ENCODE measurements at regions not wholly inside any gene's neighbourhood (a gene's known extent, or its start where the extent isn't known, plus 50 kb on each side); places are given as distances from the start of the nearest gene placed in this dataset.

DNA sequence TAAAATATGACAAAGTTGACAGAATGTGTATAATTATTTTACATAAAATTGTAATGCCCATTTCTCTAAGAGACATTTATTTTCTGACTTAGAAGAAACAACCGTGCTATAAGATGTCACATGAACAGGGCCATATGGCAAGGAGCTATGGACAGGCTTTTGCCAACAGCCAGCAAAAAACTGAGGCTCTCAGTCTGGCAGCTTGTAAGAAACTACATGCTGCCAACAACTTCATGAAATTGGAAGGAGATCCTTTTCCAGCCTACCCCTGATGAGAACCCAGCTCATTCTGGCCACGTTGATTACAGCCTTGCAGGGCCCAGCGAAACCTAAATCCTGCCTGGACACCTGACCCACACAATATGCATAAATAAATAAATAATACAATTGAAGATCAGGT lies 250.3 kb upstream of the ARSJ start:
- DNase-seq (ENCODE audit: low read depth in 2 of 2): no peak
- Histone ChIP-seq H3K4me2 (ENCODE audit: extremely low read depth, insufficient read depth, low read length) (no peak overlapping the region), H3K4me3 (replicated peaks in 1 of 4; ENCODE audit: control extremely low read depth in 1 of 4, insufficient read depth in 1 of 4, low read depth in 3 of 4, low read length in 4 of 4) (no peak overlapping the region), H3K9ac (ENCODE audit: insufficient read depth, low read length) (no peak overlapping the region), H3K27ac (ENCODE audit: insufficient read depth, low read length) (no peak overlapping the region), H3K79me2 (ENCODE audit: control insufficient read depth, insufficient read depth, low read length) (no peaks in the 10 kb centered on the region), H4K20me1 (ENCODE audit: control insufficient read depth, extremely low read depth, insufficient read depth, low read length) (no peaks in the 10 kb centered on the region), H3K9me3 (ENCODE audit: control insufficient read depth, insufficient read depth, low read depth, low read length) (no peaks in the 10 kb centered on the region), H3K4me1 (ENCODE audit: control insufficient read depth, extremely low read depth, insufficient read depth, low read length) (no peaks in the 10 kb centered on the region), H2AFZ (ENCODE audit: low read length) (no peak overlapping the region), H3K36me3 (ENCODE audit: control insufficient read depth, insufficient read depth, low read length) (no peaks in the 10 kb centered on the region), H3K27me3 (ENCODE audit: control insufficient read depth, insufficient read depth, low read length) (no peaks in the 10 kb centered on the region)
- no peak for TF ChIP-seq EZH2 (IDR thresholded peaks at IDR 0.05; ENCODE audit: low read length, missing control alignments)
- TF ChIP-seq, protein P1, sequence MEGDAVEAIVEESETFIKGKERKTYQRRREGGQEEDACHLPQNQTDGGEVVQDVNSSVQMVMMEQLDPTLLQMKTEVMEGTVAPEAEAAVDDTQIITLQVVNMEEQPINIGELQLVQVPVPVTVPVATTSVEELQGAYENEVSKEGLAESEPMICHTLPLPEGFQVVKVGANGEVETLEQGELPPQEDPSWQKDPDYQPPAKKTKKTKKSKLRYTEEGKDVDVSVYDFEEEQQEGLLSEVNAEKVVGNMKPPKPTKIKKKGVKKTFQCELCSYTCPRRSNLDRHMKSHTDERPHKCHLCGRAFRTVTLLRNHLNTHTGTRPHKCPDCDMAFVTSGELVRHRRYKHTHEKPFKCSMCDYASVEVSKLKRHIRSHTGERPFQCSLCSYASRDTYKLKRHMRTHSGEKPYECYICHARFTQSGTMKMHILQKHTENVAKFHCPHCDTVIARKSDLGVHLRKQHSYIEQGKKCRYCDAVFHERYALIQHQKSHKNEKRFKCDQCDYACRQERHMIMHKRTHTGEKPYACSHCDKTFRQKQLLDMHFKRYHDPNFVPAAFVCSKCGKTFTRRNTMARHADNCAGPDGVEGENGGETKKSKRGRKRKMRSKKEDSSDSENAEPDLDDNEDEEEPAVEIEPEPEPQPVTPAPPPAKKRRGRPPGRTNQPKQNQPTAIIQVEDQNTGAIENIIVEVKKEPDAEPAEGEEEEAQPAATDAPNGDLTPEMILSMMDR (conservative IDR thresholded peaks at IDR 0.05 in 1 of 2, IDR thresholded peaks at IDR 0.05 in 1 of 2; ENCODE audit: low read depth in 1 of 2, low read length in 2 of 2): no peak

DNA sequence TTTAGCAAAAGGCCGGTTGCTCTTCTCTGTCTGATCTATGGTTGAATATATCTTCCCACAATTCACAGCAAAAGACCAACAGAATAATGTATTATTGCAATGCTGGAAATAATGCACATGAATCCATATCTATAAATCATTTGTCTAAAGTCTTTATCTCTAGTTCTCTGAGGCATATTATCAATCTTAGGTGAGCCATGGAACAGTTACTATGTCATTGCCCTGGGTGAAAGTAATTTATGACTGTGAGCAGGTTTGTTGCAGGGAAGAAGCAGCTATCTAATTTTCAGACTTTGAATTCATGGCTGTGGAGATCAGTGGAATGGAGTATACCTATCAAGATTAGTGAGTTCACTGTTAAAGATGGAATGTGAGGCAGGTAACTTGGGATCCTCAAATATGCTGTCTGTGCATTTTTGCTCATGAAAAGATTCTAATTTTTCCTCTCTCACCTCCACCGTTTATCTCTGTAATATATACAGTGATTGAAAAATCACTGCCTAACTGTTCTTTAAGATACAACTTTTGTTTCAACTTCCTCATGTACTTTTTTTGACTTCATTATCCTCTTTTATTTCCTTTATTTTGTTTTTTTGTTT lies 256.8 kb upstream of the ARSJ start:
- no peak overlapping the region for H3K9ac ChIP-seq (ENCODE audit: insufficient read depth, low read length)
- H3K36me3 ChIP-seq (ENCODE audit: control insufficient read depth, insufficient read depth, low read length): no peaks in the 10 kb centered on the region
- TF ChIP-seq, protein P1 (conservative IDR thresholded peaks at IDR 0.05 in 1 of 2, IDR thresholded peaks at IDR 0.05 in 1 of 2; ENCODE audit: low read depth in 1 of 2, low read length in 2 of 2): no peak
- no peak for TF ChIP-seq EZH2 (IDR thresholded peaks at IDR 0.05; ENCODE audit: low read length, missing control alignments)
- no peaks in the 10 kb centered on the region for H3K4me1 ChIP-seq (ENCODE audit: control insufficient read depth, extremely low read depth, insufficient read depth, low read length)
- no peak for DNase-seq (ENCODE audit: low read depth in 2 of 2)
- H3K4me3 ChIP-seq (replicated peaks in 1 of 4; ENCODE audit: control extremely low read depth in 1 of 4, insufficient read depth in 1 of 4, low read depth in 3 of 4, low read length in 4 of 4): no peak overlapping the region
- H3K27me3 ChIP-seq (ENCODE audit: control insufficient read depth, insufficient read depth, low read length): no peaks in the 10 kb centered on the region
- H3K4me2 ChIP-seq (ENCODE audit: extremely low read depth, insufficient read depth, low read length): no peak overlapping the region
- H3K9me3 ChIP-seq (ENCODE audit: control insufficient read depth, insufficient read depth, low read depth, low read length): no peaks in the 10 kb centered on the region
- no peaks in the 10 kb centered on the region for H3K79me2 ChIP-seq (ENCODE audit: control insufficient read depth, insufficient read depth, low read length)
- no peak overlapping the region for H3K27ac ChIP-seq (ENCODE audit: insufficient read depth, low read length)
- H2AFZ ChIP-seq (ENCODE audit: low read length): no peak overlapping the region
- no peaks in the 10 kb centered on the region for H4K20me1 ChIP-seq (ENCODE audit: control insufficient read depth, extremely low read depth, insufficient read depth, low read length)

DNA sequence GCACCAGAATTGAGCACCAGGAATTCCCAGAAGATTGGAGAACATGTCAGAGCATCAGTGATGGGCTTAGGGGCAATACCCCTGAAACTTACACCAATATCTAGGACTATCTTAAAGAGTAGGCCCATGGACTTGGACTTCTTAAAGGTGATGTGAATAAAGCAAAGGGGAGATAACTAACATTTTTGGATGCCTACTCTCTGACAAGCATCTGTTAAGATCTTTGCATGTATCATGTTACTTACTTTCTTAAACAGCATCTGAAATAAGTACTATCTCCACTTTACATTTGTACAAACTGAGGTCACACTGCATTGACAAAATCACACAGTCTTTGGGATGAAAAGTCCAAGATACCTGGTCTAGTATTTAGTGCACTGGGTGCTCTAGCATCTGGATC lies 258.6 kb upstream of the ARSJ start:
- no peak for TF ChIP-seq EZH2 (IDR thresholded peaks at IDR 0.05; ENCODE audit: low read length, missing control alignments)
- TF ChIP-seq, protein P1 (conservative IDR thresholded peaks at IDR 0.05 in 1 of 2, IDR thresholded peaks at IDR 0.05 in 1 of 2; ENCODE audit: low read depth in 1 of 2, low read length in 2 of 2): no peak
- Histone ChIP-seq H3K9me3 (ENCODE audit: control insufficient read depth, insufficient read depth, low read depth, low read length) (no peaks in the 10 kb centered on the region), H3K36me3 (ENCODE audit: control insufficient read depth, insufficient read depth, low read length) (no peaks in the 10 kb centered on the region), H4K20me1 (ENCODE audit: control insufficient read depth, extremely low read depth, insufficient read depth, low read length) (no peaks in the 10 kb centered on the region), H3K4me2 (ENCODE audit: extremely low read depth, insufficient read depth, low read length) (no peak overlapping the region), H3K27ac (ENCODE audit: insufficient read depth, low read length) (no peak overlapping the region), H3K27me3 (ENCODE audit: control insufficient read depth, insufficient read depth, low read length) (no peaks in the 10 kb centered on the region), H2AFZ (ENCODE audit: low read length) (no peak overlapping the region), H3K79me2 (ENCODE audit: control insufficient read depth, insufficient read depth, low read length) (no peaks in the 10 kb centered on the region), H3K9ac (ENCODE audit: insufficient read depth, low read length) (no peak overlapping the region), H3K4me1 (ENCODE audit: control insufficient read depth, extremely low read depth, insufficient read depth, low read length) (no peaks in the 10 kb centered on the region), H3K4me3 (replicated peaks in 1 of 4; ENCODE audit: control extremely low read depth in 1 of 4, insufficient read depth in 1 of 4, low read depth in 3 of 4, low read length in 4 of 4) (no peak overlapping the region)
- no peak for DNase-seq (ENCODE audit: low read depth in 2 of 2)

Data from fibroblast of lung (primary cell).